ENCODE measurements at regions not wholly inside any gene's neighbourhood (a gene's known extent, or its start where the extent isn't known, plus 50 kb on each side); places are given as distances from the start of the nearest gene placed in this dataset.

DNA sequence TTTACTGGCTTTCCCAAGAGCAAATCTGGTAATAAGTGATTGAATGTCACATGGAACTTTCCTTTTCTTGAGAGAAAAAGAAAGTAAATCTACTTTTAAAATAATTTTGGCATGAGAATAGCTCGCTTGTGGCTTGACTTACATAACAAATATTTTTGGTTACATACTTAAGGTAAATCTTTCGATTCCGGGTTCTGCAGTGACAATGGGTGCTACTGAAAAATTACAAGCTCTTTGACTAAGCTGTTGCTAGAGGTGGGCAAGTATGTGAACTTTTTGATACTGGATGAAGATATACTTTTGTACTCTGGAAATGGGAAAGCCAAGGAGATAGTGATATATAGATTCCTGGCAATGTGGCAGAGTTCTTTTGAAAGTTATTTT is 51.9 kb upstream of the OTOL1 start:
- no peak for DNase-seq

DNA sequence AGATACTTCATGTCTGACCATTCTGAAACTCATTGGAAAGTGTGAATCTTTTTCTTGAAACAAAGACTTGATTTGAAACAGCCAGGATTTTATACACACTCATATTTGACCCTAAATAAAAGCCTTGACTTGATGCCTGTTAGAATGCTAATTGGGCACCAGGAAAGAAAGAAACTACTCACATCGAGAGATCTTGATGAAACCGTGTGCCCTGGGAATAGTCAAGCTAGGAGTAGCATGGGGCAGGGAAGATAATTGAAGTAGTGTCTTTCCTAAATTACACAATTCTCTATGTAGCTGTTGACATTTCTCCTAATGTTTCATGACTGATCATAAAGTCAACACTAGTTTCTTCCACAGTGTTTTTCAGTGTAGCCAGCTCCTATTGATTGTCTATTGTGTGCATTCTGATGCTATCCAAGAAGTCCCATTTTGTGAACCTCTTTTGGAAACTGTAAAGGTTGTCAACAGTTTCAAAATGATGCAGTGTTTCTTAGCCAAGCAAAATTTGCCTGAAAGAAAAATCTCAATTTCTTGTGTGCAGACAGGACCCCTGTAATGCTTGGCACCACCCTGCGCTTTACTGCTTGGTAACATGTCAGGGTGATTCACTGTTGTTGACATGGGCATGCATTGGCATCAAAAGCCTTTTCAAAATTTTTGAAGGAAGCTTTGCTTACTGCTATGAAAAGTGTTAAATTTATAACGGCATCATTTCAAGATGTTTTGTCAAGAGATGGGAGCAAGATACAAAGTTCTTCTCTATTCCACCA is 52.5 kb upstream of the OTOL1 start:
- DNase-seq, result no peak

DNA sequence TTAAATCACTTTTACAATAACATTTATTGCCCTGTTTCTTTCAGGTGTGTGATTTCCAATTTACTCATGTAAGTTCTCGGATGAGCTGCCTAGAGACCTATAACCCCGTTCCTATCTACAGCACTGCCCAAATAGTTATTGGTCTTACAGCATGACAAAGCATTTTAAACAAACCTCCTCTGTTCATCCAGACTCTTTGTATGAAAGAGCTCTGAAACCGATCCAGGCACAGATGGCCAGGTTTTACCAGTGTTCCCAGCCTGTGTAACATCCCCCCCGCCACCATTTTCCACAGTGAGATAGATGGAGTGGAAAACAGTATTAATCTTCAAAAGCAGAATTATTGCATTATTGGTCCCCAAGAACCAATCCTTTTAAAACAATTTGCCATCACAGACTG is 59.0 kb upstream of the SPTSSB start:
- no peak for DNase-seq

DNA sequence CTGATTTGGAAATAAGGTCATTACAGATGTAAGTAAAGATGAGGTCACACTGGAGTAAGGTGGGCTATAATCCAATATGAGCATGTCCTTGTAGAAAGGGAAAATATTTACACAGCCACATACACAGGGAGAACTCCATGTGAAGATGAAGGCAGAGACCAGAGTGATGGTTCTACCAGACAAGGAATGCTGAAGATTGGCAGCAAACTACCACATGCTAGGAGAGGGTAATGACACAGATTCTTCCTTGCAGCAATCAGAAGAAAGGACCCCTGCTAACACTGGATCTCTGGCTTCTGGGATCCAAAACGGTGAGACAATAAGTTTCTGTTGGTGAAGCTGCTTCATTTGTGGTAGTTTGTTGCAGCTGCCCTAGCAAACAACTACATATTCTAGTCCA is 56.0 kb upstream of the SPTSSB start:
- no peak for DNase-seq

DNA sequence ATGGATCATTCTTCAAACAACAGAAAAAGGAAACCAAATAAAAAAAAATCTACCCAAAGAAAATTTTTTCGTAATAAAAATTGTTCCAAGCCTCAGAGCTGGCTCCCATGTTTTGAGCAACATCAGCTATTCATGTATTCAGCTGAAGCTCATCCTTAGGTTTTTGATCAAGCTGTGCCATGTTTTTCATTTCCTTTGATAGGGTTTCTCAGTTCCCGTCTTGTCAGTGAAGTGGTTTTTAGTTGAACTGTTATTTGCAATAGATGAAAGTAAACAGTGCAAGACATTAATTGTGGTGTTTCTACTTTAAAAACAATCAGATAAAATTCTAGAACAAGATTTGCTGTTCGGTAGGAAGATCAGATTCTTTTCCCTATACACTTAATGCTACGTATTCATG is 55.4 kb upstream of the SPTSSB start:
- no peak for DNase-seq

DNA sequence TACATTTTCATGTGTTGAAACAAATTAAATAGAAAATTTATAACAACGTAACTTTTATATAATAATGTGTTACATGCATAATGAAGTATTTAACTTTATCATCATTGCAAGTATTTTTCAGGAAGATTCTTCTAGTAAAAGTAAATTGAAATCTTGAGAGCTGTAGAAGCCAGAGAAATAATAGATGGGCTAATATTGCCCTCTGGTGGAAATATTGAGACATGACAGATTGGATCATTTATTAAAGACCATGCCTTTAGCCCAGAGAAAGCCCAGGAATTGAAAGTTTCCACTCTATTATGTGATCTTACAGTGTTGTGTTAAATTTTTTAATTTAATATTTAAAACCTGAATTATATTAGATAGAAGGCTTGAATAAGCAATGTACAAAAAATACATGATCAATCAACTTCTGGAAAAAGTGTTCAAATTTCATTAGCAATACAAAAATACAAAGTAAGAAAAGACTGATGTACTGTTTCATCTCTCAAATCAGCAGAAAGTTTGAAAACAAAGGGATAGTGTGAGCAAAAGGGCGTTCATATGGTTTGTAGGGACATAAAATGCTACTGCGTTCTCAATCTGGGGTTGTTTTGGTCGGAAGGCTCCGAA is 52.7 kb upstream of the SPTSSB start:
- DNase-seq, result peak; percentile 60

DNA sequence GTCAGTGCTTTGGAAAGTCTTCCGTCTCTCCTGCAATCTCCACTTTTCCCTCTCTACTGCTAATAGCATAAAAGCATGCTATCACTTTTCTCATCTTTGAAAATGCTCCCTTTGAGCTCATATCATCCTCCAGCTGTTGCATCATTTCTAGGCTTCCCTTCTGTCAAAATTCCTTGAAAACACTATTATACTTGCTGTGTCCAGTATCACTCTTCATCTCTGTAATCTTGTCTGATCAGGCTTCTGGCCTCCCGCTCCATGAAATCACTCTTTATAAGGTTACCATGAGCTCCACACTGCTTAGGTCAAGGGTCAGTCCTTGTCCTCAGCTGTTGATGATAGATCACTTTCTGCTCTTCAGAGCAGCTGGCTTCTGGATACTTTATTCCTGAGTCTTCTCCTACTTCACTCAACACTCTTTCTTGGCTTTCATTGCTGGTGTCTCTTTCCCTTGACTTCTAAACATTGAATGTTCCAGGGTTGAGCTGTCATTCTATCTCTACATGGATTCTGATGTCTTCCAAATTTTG is 50.9 kb upstream of the SPTSSB start:
- no peak for DNase-seq
